ENCODE measurements at regions not wholly inside any gene's neighbourhood (a gene's known extent, or its start where the extent isn't known, plus 50 kb on each side); places are given as distances from the start of the nearest gene placed in this dataset.
"Not testable (repeated sequence)": the region's sequence is repeated elsewhere in the genome, so short reads cannot be mapped to it uniquely, and the experiment has no call there.

DNA sequence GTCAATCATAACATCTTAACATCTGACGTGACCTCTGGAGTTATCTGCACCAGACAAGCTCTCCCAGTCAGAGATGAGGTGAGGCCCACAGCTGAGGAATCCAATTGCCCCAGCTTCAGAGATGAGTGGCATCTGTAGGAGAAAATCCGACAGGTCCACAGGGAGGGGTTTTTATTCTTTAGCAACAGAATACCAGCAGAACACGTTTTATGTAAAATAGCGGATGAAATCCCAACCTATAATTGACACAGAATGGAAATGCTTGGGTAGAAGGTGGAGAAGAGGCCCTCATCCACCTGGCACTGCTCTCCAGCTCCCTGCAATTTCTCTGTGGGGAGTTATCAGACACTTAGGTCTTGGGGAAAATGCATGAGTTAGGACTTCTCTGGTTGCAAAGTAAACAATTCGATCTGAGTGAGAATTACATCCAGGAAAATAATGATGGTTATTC, 144.2 kb upstream of the NRP1 start:
- Mint-ChIP-seq H3K4me1 (ENCODE audit: unreplicated experiment) (peaks cover 14% of the 10 kb centered on the region), H3K36me3 (ENCODE audit: unreplicated experiment) (no peaks in the 10 kb centered on the region)
- TF ChIP-seq, protein P1, sequence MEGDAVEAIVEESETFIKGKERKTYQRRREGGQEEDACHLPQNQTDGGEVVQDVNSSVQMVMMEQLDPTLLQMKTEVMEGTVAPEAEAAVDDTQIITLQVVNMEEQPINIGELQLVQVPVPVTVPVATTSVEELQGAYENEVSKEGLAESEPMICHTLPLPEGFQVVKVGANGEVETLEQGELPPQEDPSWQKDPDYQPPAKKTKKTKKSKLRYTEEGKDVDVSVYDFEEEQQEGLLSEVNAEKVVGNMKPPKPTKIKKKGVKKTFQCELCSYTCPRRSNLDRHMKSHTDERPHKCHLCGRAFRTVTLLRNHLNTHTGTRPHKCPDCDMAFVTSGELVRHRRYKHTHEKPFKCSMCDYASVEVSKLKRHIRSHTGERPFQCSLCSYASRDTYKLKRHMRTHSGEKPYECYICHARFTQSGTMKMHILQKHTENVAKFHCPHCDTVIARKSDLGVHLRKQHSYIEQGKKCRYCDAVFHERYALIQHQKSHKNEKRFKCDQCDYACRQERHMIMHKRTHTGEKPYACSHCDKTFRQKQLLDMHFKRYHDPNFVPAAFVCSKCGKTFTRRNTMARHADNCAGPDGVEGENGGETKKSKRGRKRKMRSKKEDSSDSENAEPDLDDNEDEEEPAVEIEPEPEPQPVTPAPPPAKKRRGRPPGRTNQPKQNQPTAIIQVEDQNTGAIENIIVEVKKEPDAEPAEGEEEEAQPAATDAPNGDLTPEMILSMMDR (IDR thresholded peaks at IDR 0.05) = no peak

DNA sequence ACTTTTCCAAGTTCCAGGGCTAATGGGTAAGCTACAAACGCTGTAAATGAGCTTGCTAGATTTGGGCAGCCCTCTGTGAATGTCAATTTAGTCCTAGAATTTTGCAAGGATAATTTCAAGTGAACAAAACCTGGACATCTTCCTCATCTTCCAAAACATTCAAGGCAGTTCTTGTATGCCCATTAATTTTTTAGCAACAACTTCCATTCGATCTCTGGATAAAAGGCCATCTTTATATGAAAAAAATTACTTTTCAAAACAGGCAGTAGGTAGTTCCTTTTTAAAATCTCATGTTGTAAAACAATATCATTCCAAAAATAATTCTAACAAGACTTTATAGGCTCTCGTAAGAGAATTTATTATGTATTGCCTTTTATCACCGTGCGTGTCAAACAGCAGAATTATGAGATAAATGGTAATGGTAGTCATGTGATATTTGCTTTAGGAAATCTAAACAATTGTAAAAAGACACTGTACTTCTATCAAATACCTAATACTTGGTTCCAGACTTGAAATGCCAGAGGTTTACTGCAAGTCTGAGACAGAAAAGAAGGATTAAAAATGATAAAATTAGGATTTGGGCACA, 143.7 kb upstream of the NRP1 start:
- H3K36me3 Mint-ChIP-seq (ENCODE audit: unreplicated experiment) = no peaks in the 10 kb centered on the region
- H3K27me3 Mint-ChIP-seq (ENCODE audit: unreplicated experiment) = peaks cover 12% of the 10 kb centered on the region
- H3K27ac Mint-ChIP-seq (ENCODE audit: unreplicated experiment) = no peak overlapping the region
- H3K4me3 Mint-ChIP-seq (ENCODE audit: unreplicated experiment) = no peak overlapping the region
- no peaks in the 10 kb centered on the region for H3K9me3 Mint-ChIP-seq (ENCODE audit: unreplicated experiment)
- DNase-seq (ENCODE audit: extremely low spot score, unreplicated experiment) = no peak
- peaks cover 8% of the 10 kb centered on the region for H3K4me1 Mint-ChIP-seq (ENCODE audit: unreplicated experiment)
- TF ChIP-seq, protein P1 (IDR thresholded peaks at IDR 0.05) = no peak

More for the DNA sequence above, 144.2 kb upstream of the NRP1 start:
- Mint-ChIP-seq H3K27me3 (ENCODE audit: unreplicated experiment) (peaks cover 9% of the 10 kb centered on the region), H3K4me3 (ENCODE audit: unreplicated experiment) (no peak overlapping the region), H3K27ac (ENCODE audit: unreplicated experiment) (no peak overlapping the region), H3K9me3 (ENCODE audit: unreplicated experiment) (no peaks in the 10 kb centered on the region)
- DNase-seq (ENCODE audit: extremely low spot score, unreplicated experiment) = no peak

GRCh38 chr10:33477291-33478088, 143.0 kb upstream of the NRP1 start:
- Mint-ChIP-seq H3K9me3 (ENCODE audit: unreplicated experiment) (no peaks in the 10 kb centered on the region), H3K4me1 (ENCODE audit: unreplicated experiment) (peaks cover 2% of the 10 kb centered on the region), H3K27me3 (ENCODE audit: unreplicated experiment) (peaks cover 14% of the 10 kb centered on the region), H3K27ac (ENCODE audit: unreplicated experiment) (no peak overlapping the region), H3K36me3 (ENCODE audit: unreplicated experiment) (no peaks in the 10 kb centered on the region), H3K4me3 (ENCODE audit: unreplicated experiment) (no peak overlapping the region)
- TF ChIP-seq, protein P1 (IDR thresholded peaks at IDR 0.05) = no peak
- no peak for DNase-seq (ENCODE audit: extremely low spot score, unreplicated experiment)

DNA sequence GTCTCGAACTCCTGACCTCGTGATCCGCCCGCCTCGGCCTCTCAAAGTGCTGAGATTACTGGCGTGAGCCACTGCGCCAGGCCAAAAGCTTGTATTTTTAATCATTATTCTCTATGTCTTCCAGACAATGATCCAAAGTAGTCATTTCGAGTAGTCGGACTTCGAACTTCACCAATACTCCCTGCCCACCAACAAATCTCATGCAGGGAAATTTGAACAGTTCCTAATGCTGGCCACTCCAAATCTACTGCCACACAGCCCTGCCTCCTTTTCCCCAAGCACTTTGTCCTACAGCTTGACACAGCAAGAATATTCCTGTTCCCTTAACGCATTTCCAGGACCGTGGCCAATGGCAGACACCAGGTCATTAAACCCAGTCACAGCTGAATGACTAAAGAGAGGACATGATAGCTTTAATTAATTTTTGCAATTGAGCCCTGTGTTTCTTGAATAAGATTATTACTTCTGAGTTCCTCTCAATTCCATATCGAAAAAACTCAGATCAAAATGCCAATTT, 142.3 kb upstream of the NRP1 start:
- no peaks in the 10 kb centered on the region for H3K9me3 Mint-ChIP-seq (ENCODE audit: unreplicated experiment)
- TF ChIP-seq, protein P1 (IDR thresholded peaks at IDR 0.05) = no peak

GRCh38 chr10:33473688-33474087, 139.2 kb upstream of the NRP1 start:
- peaks cover 14% of the 10 kb centered on the region for H3K27me3 Mint-ChIP-seq (ENCODE audit: unreplicated experiment)
- H3K4me1 Mint-ChIP-seq (ENCODE audit: unreplicated experiment) = no peaks in the 10 kb centered on the region
- H3K9me3 Mint-ChIP-seq (ENCODE audit: unreplicated experiment) = no peaks in the 10 kb centered on the region
- no peaks in the 10 kb centered on the region for H3K36me3 Mint-ChIP-seq (ENCODE audit: unreplicated experiment)
- TF ChIP-seq, protein P1 (IDR thresholded peaks at IDR 0.05) = no peak
- no peak for DNase-seq (ENCODE audit: extremely low spot score, unreplicated experiment)
- H3K27ac Mint-ChIP-seq (ENCODE audit: unreplicated experiment) = no peak overlapping the region
- no peak overlapping the region for H3K4me3 Mint-ChIP-seq (ENCODE audit: unreplicated experiment)

More for the DNA sequence above, 142.3 kb upstream of the NRP1 start:
- Mint-ChIP-seq H3K4me3 (ENCODE audit: unreplicated experiment) (no peak overlapping the region), H3K27me3 (ENCODE audit: unreplicated experiment) (peaks cover 14% of the 10 kb centered on the region), H3K4me1 (ENCODE audit: unreplicated experiment) (no peaks in the 10 kb centered on the region), H3K27ac (ENCODE audit: unreplicated experiment) (no peak overlapping the region), H3K36me3 (ENCODE audit: unreplicated experiment) (no peaks in the 10 kb centered on the region)
- DNase-seq (ENCODE audit: extremely low spot score, unreplicated experiment) = no peak

- H3K27me3 Mint-ChIP-seq (ENCODE audit: unreplicated experiment); H3K9me3 Mint-ChIP-seq (ENCODE audit: unreplicated experiment); H3K27ac Mint-ChIP-seq (ENCODE audit: unreplicated experiment); H3K4me1 Mint-ChIP-seq (ENCODE audit: unreplicated experiment); DNase-seq (ENCODE audit: extremely low spot score, unreplicated experiment); H3K36me3 Mint-ChIP-seq (ENCODE audit: unreplicated experiment); H3K4me3 Mint-ChIP-seq (ENCODE audit: unreplicated experiment): not testable (repeated sequence)
Measured at GRCh38 chr10:33468006-33468405, 133.5 kb upstream of the NRP1 start.

Measured in osteocyte (in vitro differentiated cells).